A549 (cell line): ENCODE measurements at regions not wholly inside any gene's neighbourhood (a gene's known extent, or its start where the extent isn't known, plus 50 kb on each side); places are given as distances from the start of the nearest gene placed in this dataset.

ENCODE experiments used
- ATAC-seq, 2 experiments: fragments of 200-7000 bp in 1 of 2; fragments of >200 bp in 1 of 2; cut with Nextera tagmentation in 1 of 2; cut with Tn5 transposase in 1 of 2; 3 replicates each; pipeline versions ENCODE4 v1.8.0 to v1.9.1; 2018 to 2020; ENCODE audit warnings: mild to moderate bottlenecking in 1 of 2, moderate library complexity in 1 of 2
- CTCF ChIA-PET: fragments of 300-600 bp; sonication (Branson Sonifier 250); formaldehyde crosslinking; extraction: SDS; loops from one replicate; lab custom pipeline; 2021; ENCODE audit warnings: antibody characterized with exemption, inconsistent platforms; lab: Yijun Ruan, JAX
- POLR2A ChIA-PET: fragments of 350-600 bp; formaldehyde crosslinking; extraction: SDS; loops from one replicate; lab custom pipeline; 2021; ENCODE audit warnings: antibody characterized with exemption, inconsistent platforms; lab: Yijun Ruan, JAX
- DNase-seq, 2 experiments: peaks; one replicate each; pipeline versions ENCODE4 v3.0.0 to v3.0.0-alpha.2; 2011 to 2016; ENCODE audit warnings: low read depth in 1 of 2, low spot score in 1 of 2
- FAIRE-seq: peaks from 2 replicates; lab custom pipeline; 2011; peaks lifted over from hg19 to GRCh38; lab: Jason Lieb, UNC
- H3K27ac ChIP-seq, 2 experiments: fragments of >200 bp; sonication (Bioruptor Twin); formaldehyde crosslinking; 3 replicates each; pipeline ENCODE4 v1.5.1; 2016 to 2017
- H3K4me1 ChIP-seq: fragments of >200 bp; sonication (Bioruptor Twin); formaldehyde crosslinking; 3 replicates; pipeline ENCODE4 v1.6.1; 2016
- H3K4me2 ChIP-seq: fragments of >200 bp; sonication (Bioruptor Twin); formaldehyde crosslinking; 3 replicates; pipeline ENCODE4 v1.6.1; 2016
- H3K4me3 ChIP-seq: fragments of >200 bp; sonication (Bioruptor Twin); formaldehyde crosslinking; 3 replicates; pipeline ENCODE4 v1.5.1; 2016
- H3K9me3 ChIP-seq: fragments of >200 bp; sonication (Bioruptor Twin); formaldehyde crosslinking; 3 replicates; pipeline ENCODE4 v1.6.1; 2016
- CHD4 ChIP-seq: fragments of 200-600 bp; sonication (generic); IDR thresholded peaks from 2 replicates; pipeline ENCODE4 v1.6.1; 2016; ENCODE audit warnings: antibody characterized with exemption, mild to moderate bottlenecking, borderline replicate concordance
- EHF ChIP-seq: fragments of 250-450 bp; sonication (Bioruptor Pico); IDR thresholded peaks from 2 replicates; pipeline ENCODE4 v1.5.0; 2020; ENCODE audit warnings: mild to moderate bottlenecking
- ELK1 ChIP-seq: fragments of 150-350 bp; IDR thresholded peaks from 2 replicates; pipeline ENCODE4 v1.6.1; 2014; ENCODE audit warnings: low read depth, mild to moderate bottlenecking, low read length
- EP300 ChIP-seq, 2 experiments: fragments of >200 bp; sonication (Bioruptor Twin); formaldehyde crosslinking; IDR thresholded peaks; 2 replicates in 1 of 2; 3 replicates in 1 of 2; pipeline ENCODE4 v1.6.1; 2016 to 2017
- ESRRA ChIP-seq: fragments of 150-350 bp; IDR thresholded peaks from 2 replicates; pipeline ENCODE4 v1.6.1; 2014; ENCODE audit warnings: mild to moderate bottlenecking, low read length, borderline replicate concordance
- FOSB ChIP-seq: fragments of 250-450 bp; sonication (Bioruptor Pico); IDR thresholded peaks from 2 replicates; pipeline ENCODE4 v1.5.0; 2020; ENCODE audit warnings: mild to moderate bottlenecking, moderate library complexity
- FOSL2 ChIP-seq, 2 experiments: fragments of 450-650 bp in 1 of 2; fragments of >200 bp in 1 of 2; sonication (Bioruptor Twin) in 1 of 2; formaldehyde crosslinking; IDR thresholded peaks; 2 replicates each; pipeline versions ENCODE4 v1.5.0 to v1.6.1; 2016 to 2020; ENCODE audit warnings: mild to moderate bottlenecking in 1 of 2, moderate library complexity in 1 of 2
- GATA3 ChIP-seq: IDR thresholded peaks from 2 replicates; pipeline ENCODE4 v1.6.1; 2012; ENCODE audit warnings: borderline replicate concordance
- HES2 ChIP-seq: fragments of >200 bp; sonication (Bioruptor Twin); formaldehyde crosslinking; IDR thresholded peaks from 2 replicates; pipeline ENCODE4 v1.6.1; 2016
- JUNB ChIP-seq: fragments of >200 bp; sonication (Bioruptor Twin); formaldehyde crosslinking; IDR thresholded peaks from 2 replicates; pipeline ENCODE4 v1.6.1; 2016
- MAFK ChIP-seq: fragments of 450-650 bp; IDR thresholded peaks from 2 replicates; pipeline ENCODE4 v1.6.1; 2014; ENCODE audit not compliant: partially characterized antibody
- MAX ChIP-seq: IDR thresholded peaks from 2 replicates; pipeline ENCODE4 v1.6.1; 2012
- POLR2A ChIP-seq: IDR thresholded peaks from 2 replicates; pipeline ENCODE4 v1.6.1; 2012; ENCODE audit warnings: mild to moderate bottlenecking, low read length
- RAD21 ChIP-seq, 2 experiments: fragments of >200 bp in 1 of 2; sonication (Bioruptor Twin) in 1 of 2; formaldehyde crosslinking in 1 of 2; IDR thresholded peaks in 1 of 2; conservative IDR thresholded peaks in 1 of 2; 2 replicates in 1 of 2; 3 replicates in 1 of 2; pipeline ENCODE4 v1.6.1; 2012 to 2018; ENCODE audit warnings: inconsistent platforms in 1 of 2
- TFCP2L1 ChIP-seq: fragments of 250-450 bp; sonication (Bioruptor Pico); IDR thresholded peaks from 2 replicates; pipeline ENCODE4 v1.5.0; 2021; ENCODE audit warnings: mild to moderate bottlenecking
- ZC3H11A ChIP-seq: fragments of 450-650 bp; IDR thresholded peaks from 2 replicates; pipeline ENCODE4 v1.6.1; 2014; ENCODE audit warnings: antibody characterized with exemption, mild to moderate bottlenecking
- ZNF302 ChIP-seq: fragments of 250-450 bp; sonication (Bioruptor Pico); IDR thresholded peaks from 2 replicates; pipeline ENCODE4 v1.9.0; 2021; ENCODE audit warnings: inconsistent platforms, mild to moderate bottlenecking, moderate library complexity
- ZSCAN20 ChIP-seq: fragments of 250-450 bp; sonication (Bioruptor Pico); IDR thresholded peaks from 2 replicates; pipeline ENCODE4 v1.8.0; 2022; ENCODE audit warnings: mild to moderate bottlenecking, moderate library complexity
- WGBS: methylation state at CpG from one replicate; pipeline ENCODE4 v1.1.6; 2017; ENCODE audit errors: missing lambda C conversion rate; 5-methylcytosine and 5-hydroxymethylcytosine counted together
- TF ChIP-seq, protein P1 (sequence below): fragments of 200-600 bp; sonication (generic); IDR thresholded peaks from 2 replicates; pipeline ENCODE4 v1.6.1; 2016; ENCODE audit warnings: antibody characterized with exemption, mild to moderate bottlenecking, moderate library complexity
- TF ChIP-seq, protein P2 (sequence below): fragments of 250-450 bp; sonication (Bioruptor Pico); IDR thresholded peaks from 2 replicates; pipeline ENCODE4 v1.5.0; 2021; ENCODE audit warnings: mild to moderate bottlenecking, moderate library complexity, borderline replicate concordance
- TF ChIP-seq, protein P3 (sequence below): IDR thresholded peaks from 2 replicates; pipeline ENCODE4 v1.6.1; 2012; ENCODE audit warnings: low read depth, borderline replicate concordance

- Histone ChIP-seq H3K4me2 (no peak overlapping the region), H3K4me1 (no peaks in the 10 kb centered on the region), H3K27ac (no peak overlapping the region), H3K4me3 (no peak overlapping the region), H3K9me3 (no peaks in the 10 kb centered on the region)
- WGBS = 0% methylated on average over 1 of the region's 1 CpG
- FAIRE-seq (no peak), DNase-seq (no peak), ATAC-seq (no peak)
- POLR2A ChIA-PET = no interaction called here
- TF ChIP-seq CHD4 = no peak
- CTCF ChIA-PET = no interaction called here
Observed at GRCh38 chr6:153537422-153537821, 406.3 kb upstream of the RGS17 start.

DNA sequence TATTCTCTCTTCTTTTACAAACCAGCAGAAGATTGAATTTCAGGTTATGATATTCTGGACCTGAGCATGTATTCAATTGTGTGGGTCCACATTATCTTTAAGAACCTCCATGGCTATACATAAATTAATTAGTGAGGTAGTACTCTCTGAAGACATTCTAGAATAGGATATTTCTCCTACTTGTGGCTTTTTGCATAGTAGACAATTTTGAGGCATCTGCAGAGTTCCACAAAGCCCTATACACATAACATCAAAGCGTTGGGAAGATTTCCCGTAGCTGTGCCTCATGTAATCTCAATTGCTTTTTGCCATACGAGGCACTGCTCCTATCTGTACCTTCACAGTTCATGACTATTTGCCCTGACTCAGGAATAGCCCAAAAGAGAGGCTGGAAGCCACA is 395.4 kb upstream of the RGS17 start:
- ChIA-PET CTCF (interaction anchor here (1.0 kb wide), 1 partner anchor 14 kb away, joined by 3 read pairs; no protein-coding TSS in a partner anchor), POLR2A (no interaction called here)
- Histone ChIP-seq H3K4me3 (no peak overlapping the region), H3K4me1 (no peaks in the 10 kb centered on the region), H3K9me3 (no peaks in the 10 kb centered on the region), H3K27ac (no peak overlapping the region), H3K4me2 (no peak overlapping the region)
- WGBS = 3% methylated on average over 3 of the region's 3 CpGs
- no peak for FAIRE-seq
- no peak for DNase-seq
- TF ChIP-seq MAFK (peak; percentile 41), EHF (no peak)
- no peak for ATAC-seq

GRCh38 chr6:153525998-153526397 is 394.9 kb upstream of the RGS17 start:
- DNase-seq (no peak), ATAC-seq (no peak), FAIRE-seq (no peak)
- WGBS = 17% methylated on average over 1 of the region's 1 CpG
- Histone ChIP-seq H3K4me2 (no peak overlapping the region), H3K27ac (no peak overlapping the region), H3K9me3 (no peaks in the 10 kb centered on the region), H3K4me1 (no peaks in the 10 kb centered on the region), H3K4me3 (no peak overlapping the region)
- TF ChIP-seq ELK1 (no peak), EP300 (IDR thresholded peaks at IDR 0.05) (no peak), ZNF302 (no peak)
- ChIA-PET POLR2A (no interaction called here), CTCF (no interaction called here)

GRCh38 chr6:153523390-153523789 is 392.3 kb upstream of the RGS17 start:
- DNase-seq (no peak), FAIRE-seq (no peak), ATAC-seq (no peak)
- Histone ChIP-seq H3K27ac (no peak overlapping the region), H3K4me1 (no peaks in the 10 kb centered on the region), H3K4me3 (no peak overlapping the region), H3K4me2 (no peak overlapping the region), H3K9me3 (no peaks in the 10 kb centered on the region)
- POLR2A ChIA-PET = no interaction called here
- TF ChIP-seq, protein P1, sequence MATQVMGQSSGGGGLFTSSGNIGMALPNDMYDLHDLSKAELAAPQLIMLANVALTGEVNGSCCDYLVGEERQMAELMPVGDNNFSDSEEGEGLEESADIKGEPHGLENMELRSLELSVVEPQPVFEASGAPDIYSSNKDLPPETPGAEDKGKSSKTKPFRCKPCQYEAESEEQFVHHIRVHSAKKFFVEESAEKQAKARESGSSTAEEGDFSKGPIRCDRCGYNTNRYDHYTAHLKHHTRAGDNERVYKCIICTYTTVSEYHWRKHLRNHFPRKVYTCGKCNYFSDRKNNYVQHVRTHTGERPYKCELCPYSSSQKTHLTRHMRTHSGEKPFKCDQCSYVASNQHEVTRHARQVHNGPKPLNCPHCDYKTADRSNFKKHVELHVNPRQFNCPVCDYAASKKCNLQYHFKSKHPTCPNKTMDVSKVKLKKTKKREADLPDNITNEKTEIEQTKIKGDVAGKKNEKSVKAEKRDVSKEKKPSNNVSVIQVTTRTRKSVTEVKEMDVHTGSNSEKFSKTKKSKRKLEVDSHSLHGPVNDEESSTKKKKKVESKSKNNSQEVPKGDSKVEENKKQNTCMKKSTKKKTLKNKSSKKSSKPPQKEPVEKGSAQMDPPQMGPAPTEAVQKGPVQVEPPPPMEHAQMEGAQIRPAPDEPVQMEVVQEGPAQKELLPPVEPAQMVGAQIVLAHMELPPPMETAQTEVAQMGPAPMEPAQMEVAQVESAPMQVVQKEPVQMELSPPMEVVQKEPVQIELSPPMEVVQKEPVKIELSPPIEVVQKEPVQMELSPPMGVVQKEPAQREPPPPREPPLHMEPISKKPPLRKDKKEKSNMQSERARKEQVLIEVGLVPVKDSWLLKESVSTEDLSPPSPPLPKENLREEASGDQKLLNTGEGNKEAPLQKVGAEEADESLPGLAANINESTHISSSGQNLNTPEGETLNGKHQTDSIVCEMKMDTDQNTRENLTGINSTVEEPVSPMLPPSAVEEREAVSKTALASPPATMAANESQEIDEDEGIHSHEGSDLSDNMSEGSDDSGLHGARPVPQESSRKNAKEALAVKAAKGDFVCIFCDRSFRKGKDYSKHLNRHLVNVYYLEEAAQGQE = no peak
- TF ChIP-seq MAX (no peak), RAD21 (conservative IDR thresholded peaks at IDR 0.05 in 1 of 2, IDR thresholded peaks at IDR 0.05 in 1 of 2) (no peak), JUNB (no peak), ZSCAN20 (no peak), FOSL2 (IDR thresholded peaks at IDR 0.05) (no peak), FOSL2 (CRISPR knock-in tag; IDR thresholded peaks at IDR 0.05) (no peak), TFCP2L1 (CRISPR knock-in tag) (no peak), ZC3H11A (no peak), ESRRA (no peak), HES2 (no peak), CHD4 (no peak), FOSB (CRISPR knock-in tag) (no peak), POLR2A (no peak), GATA3 (no peak)
- TF ChIP-seq, protein P2, sequence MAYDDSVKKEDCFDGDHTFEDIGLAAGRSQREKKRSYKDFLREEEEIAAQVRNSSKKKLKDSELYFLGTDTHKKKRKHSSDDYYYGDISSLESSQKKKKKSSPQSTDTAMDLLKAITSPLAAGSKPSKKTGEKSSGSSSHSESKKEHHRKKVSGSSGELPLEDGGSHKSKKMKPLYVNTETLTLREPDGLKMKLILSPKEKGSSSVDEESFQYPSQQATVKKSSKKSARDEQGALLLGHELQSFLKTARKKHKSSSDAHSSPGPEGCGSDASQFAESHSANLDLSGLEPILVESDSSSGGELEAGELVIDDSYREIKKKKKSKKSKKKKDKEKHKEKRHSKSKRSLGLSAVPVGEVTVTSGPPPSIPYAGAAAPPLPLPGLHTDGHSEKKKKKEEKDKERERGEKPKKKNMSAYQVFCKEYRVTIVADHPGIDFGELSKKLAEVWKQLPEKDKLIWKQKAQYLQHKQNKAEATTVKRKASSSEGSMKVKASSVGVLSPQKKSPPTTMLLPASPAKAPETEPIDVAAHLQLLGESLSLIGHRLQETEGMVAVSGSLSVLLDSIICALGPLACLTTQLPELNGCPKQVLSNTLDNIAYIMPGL (CRISPR knock-in tag) = no peak
- TF ChIP-seq, protein P3, sequence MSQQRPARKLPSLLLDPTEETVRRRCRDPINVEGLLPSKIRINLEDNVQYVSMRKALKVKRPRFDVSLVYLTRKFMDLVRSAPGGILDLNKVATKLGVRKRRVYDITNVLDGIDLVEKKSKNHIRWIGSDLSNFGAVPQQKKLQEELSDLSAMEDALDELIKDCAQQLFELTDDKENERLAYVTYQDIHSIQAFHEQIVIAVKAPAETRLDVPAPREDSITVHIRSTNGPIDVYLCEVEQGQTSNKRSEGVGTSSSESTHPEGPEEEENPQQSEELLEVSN = no peak
- CTCF ChIA-PET = no interaction called here
